Smooth muscle cell (in vitro differentiated cells): ENCODE measurements at regions not wholly inside any gene's neighbourhood (a gene's known extent, or its start where the extent isn't known, plus 50 kb on each side); places are given as distances from the start of the nearest gene placed in this dataset.

Experiments
- DNase-seq: peaks from one replicate; lab custom pipeline; 2025; ENCODE audit not compliant: unreplicated experiment; lab: John Stamatoyannopoulos, UW
- H2AFZ ChIP-seq: fragments of 200-600 bp; sonication (generic); 2 replicates; pipeline ENCODE4 v1.6.0; 2016; ENCODE audit warnings: antibody characterized with exemption, low read depth, mild to moderate bottlenecking
- H3F3A ChIP-seq: fragments of 200-600 bp; sonication (generic); 2 replicates; pipeline ENCODE4 v1.6.0; 2017; ENCODE audit warnings: antibody characterized with exemption, low read depth
- H3K27ac ChIP-seq: fragments of 200-600 bp; sonication (generic); 2 replicates; pipeline ENCODE4 v1.5.1; 2016; ENCODE audit warnings: low read depth, mild to moderate bottlenecking
- H3K27me3 ChIP-seq: fragments of 200-600 bp; sonication (generic); 2 replicates; pipeline ENCODE4 v1.6.1; 2016; ENCODE audit warnings: low read depth, mild to moderate bottlenecking
- H3K36me3 ChIP-seq: fragments of 200-600 bp; sonication (generic); 2 replicates; pipeline ENCODE4 v1.5.1; 2016; ENCODE audit warnings: low read depth
- H3K4me1 ChIP-seq: fragments of 200-600 bp; sonication (generic); 2 replicates; pipeline ENCODE4 v1.5.1; 2016; ENCODE audit warnings: low read depth
- H3K4me2 ChIP-seq: fragments of 200-600 bp; sonication (generic); 2 replicates; pipeline ENCODE4 v1.6.0; 2016; ENCODE audit warnings: mild to moderate bottlenecking
- H3K4me3 ChIP-seq: fragments of 200-600 bp; sonication (generic); 2 replicates; pipeline ENCODE4 v1.5.1; 2016; ENCODE audit warnings: mild to moderate bottlenecking
- H3K79me2 ChIP-seq: fragments of 200-600 bp; sonication (generic); 2 replicates; pipeline ENCODE4 v1.6.0; 2016; ENCODE audit warnings: low read depth, mild to moderate bottlenecking
- H3K9ac ChIP-seq: fragments of 200-600 bp; sonication (generic); 2 replicates; pipeline ENCODE4 v1.6.0; 2016; ENCODE audit warnings: low read depth
- H3K9me3 ChIP-seq: fragments of 200-600 bp; sonication (generic); replicated peaks from 2 replicates; pipeline ENCODE4 v1.5.1; 2016; ENCODE audit warnings: low read depth
- H4K20me1 ChIP-seq: fragments of 200-600 bp; sonication (generic); 2 replicates; pipeline ENCODE4 v1.6.0; 2016; ENCODE audit warnings: low read depth
- CTCF ChIP-seq: fragments of 200-600 bp; sonication (generic); IDR thresholded peaks from 2 replicates; pipeline ENCODE4 v1.5.1; 2017; ENCODE audit warnings: borderline replicate concordance, mild to moderate bottlenecking, antibody characterized with exemption; ENCODE audit not compliant: insufficient read depth, poor library complexity, severe bottlenecking
- WGBS: methylation state at CpG from one replicate; pipeline ENCODE4 v1.1.7; 2016; ENCODE audit warnings: low lambda C conversion rate; 5-methylcytosine and 5-hydroxymethylcytosine counted together

- no peak overlapping the region for H3K27ac ChIP-seq
- no peaks in the 10 kb centered on the region for H3K27me3 ChIP-seq
- no peak for DNase-seq
- no peak overlapping the region for H2AFZ ChIP-seq
- no peak overlapping the region for H3K4me3 ChIP-seq
- no peaks in the 10 kb centered on the region for H3K4me1 ChIP-seq
- TF ChIP-seq CTCF, result no peak
- no peak overlapping the region for H3K4me2 ChIP-seq
- H3K9ac ChIP-seq, result no peak overlapping the region
- no peaks in the 10 kb centered on the region for H3K9me3 ChIP-seq
- H4K20me1 ChIP-seq, result no peaks in the 10 kb centered on the region
- no peaks in the 10 kb centered on the region for H3F3A ChIP-seq
- H3K79me2 ChIP-seq, result no peaks in the 10 kb centered on the region
- H3K36me3 ChIP-seq, result no peaks in the 10 kb centered on the region
These were observed 276.2 kb downstream of the PIK3C3 start for GRCh38 chr18:42231284-42231683.

DNA sequence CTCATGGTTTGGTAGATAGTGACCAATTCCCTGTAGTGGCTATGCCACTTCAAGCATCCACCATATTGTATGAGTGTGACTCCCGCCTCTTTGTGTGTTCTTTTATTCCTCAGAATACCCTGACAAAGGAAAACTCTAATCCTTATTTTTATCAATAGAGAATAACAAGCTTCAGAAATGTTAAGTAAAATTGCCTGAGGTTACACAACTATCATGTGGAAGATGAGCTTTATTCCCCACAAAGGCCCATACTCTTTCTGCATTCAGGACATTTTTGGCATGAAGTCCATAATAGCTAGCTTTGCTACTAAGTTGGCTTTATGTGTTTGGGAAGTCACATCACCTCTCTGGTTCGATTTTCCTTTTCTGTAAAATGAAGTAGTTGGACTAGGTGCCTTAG lies 276.8 kb downstream of the PIK3C3 start:
- Histone ChIP-seq H2AFZ (no peak overlapping the region), H3K9me3 (no peaks in the 10 kb centered on the region), H3K27ac (no peak overlapping the region), H4K20me1 (no peaks in the 10 kb centered on the region), H3F3A (no peaks in the 10 kb centered on the region), H3K4me2 (no peak overlapping the region), H3K4me1 (no peaks in the 10 kb centered on the region), H3K9ac (no peak overlapping the region), H3K36me3 (no peaks in the 10 kb centered on the region), H3K79me2 (no peaks in the 10 kb centered on the region), H3K4me3 (no peak overlapping the region), H3K27me3 (no peaks in the 10 kb centered on the region)
- no peak for TF ChIP-seq CTCF
- no peak for DNase-seq
- 90% methylated on average over 2 of the region's 2 CpGs for WGBS

- no peak for TF ChIP-seq CTCF
- H3K27ac ChIP-seq, result no peak overlapping the region
- H3K4me1 ChIP-seq, result no peaks in the 10 kb centered on the region
- H3K4me3 ChIP-seq, result no peak overlapping the region
- H3K4me2 ChIP-seq, result no peak overlapping the region
- no peak for DNase-seq
- no peak overlapping the region for H2AFZ ChIP-seq
- H3K79me2 ChIP-seq, result no peaks in the 10 kb centered on the region
- H3K9me3 ChIP-seq, result no peaks in the 10 kb centered on the region
- no peaks in the 10 kb centered on the region for H3K27me3 ChIP-seq
- H4K20me1 ChIP-seq, result no peaks in the 10 kb centered on the region
- no peaks in the 10 kb centered on the region for H3K36me3 ChIP-seq
- no peaks in the 10 kb centered on the region for H3F3A ChIP-seq
- H3K9ac ChIP-seq, result no peak overlapping the region
These were observed 278.9 kb downstream of the PIK3C3 start for GRCh38 chr18:42233908-42234307.

- no peak overlapping the region for H2AFZ ChIP-seq
- TF ChIP-seq CTCF, result no peak
These were observed 287.7 kb downstream of the PIK3C3 start for GRCh38 chr18:42242758-42243157.

More at GRCh38 chr18:42242758-42243157, 287.7 kb downstream of the PIK3C3 start:
- no peaks in the 10 kb centered on the region for H3F3A ChIP-seq
- H3K4me1 ChIP-seq, result no peaks in the 10 kb centered on the region
- DNase-seq, result no peak
- H3K36me3 ChIP-seq, result no peaks in the 10 kb centered on the region
- 97% methylated on average over 5 of the region's 5 CpGs for WGBS
- no peak overlapping the region for H3K9ac ChIP-seq
- H3K9me3 ChIP-seq, result no peaks in the 10 kb centered on the region
- no peaks in the 10 kb centered on the region for H3K27me3 ChIP-seq
- no peak overlapping the region for H3K27ac ChIP-seq
- H3K4me2 ChIP-seq, result no peak overlapping the region
- H4K20me1 ChIP-seq, result no peaks in the 10 kb centered on the region
- no peaks in the 10 kb centered on the region for H3K79me2 ChIP-seq
- H3K4me3 ChIP-seq, result no peak overlapping the region
